GM12864 (cell line): ENCODE measurements at regions not wholly inside any gene's neighbourhood (a gene's known extent, or its start where the extent isn't known, plus 50 kb on each side); places are given as distances from the start of the nearest gene placed in this dataset.

Source experiments
- DNase-seq: peaks from one replicate; pipeline ENCODE4 v3.0.0-alpha.2; 2011; ENCODE audit warnings: low read depth
- H3K4me3 ChIP-seq: 2 replicates; pipeline ENCODE4 v1.5.1; 2011; ENCODE audit warnings: mild to moderate bottlenecking, low read depth, low read length, control low read depth
- CTCF ChIP-seq: IDR thresholded peaks from 2 replicates; pipeline ENCODE4 v1.5.1; 2011; ENCODE audit warnings: low read depth, mild to moderate bottlenecking, moderate library complexity, low read length, control low read depth, inconsistent platforms; ENCODE audit errors: missing control alignments

- DNase-seq, result no peak
- H3K4me3 ChIP-seq, result no peak overlapping the region
- TF ChIP-seq CTCF, result no peak
Observed at GRCh38 chr1:34686531-34686930, 68.3 kb upstream of the GJB5 start.

- TF ChIP-seq CTCF, result no peak
- no peak for DNase-seq
- H3K4me3 ChIP-seq, result no peak overlapping the region
Observed at GRCh38 chr1:34688006-34688741, 66.7 kb upstream of the GJB5 start.

- DNase-seq, result no peak
- H3K4me3 ChIP-seq, result no peak overlapping the region
- no peak for TF ChIP-seq CTCF
Observed at GRCh38 chr1:34690269-34690668, 64.6 kb upstream of the GJB5 start.

GRCh38 chr1:34693081-34693480 lies 61.8 kb upstream of the GJB5 start:
- DNase-seq, result no peak
- TF ChIP-seq CTCF, result no peak
- no peak overlapping the region for H3K4me3 ChIP-seq

GRCh38 chr1:34694383-34694782 lies 60.5 kb upstream of the GJB5 start:
- H3K4me3 ChIP-seq, result no peak overlapping the region
- no peak for DNase-seq
- no peak for TF ChIP-seq CTCF

GRCh38 chr1:34695580-34695979 lies 59.3 kb upstream of the GJB5 start:
- DNase-seq, result no peak
- H3K4me3 ChIP-seq, result no peak overlapping the region
- no peak for TF ChIP-seq CTCF

- TF ChIP-seq CTCF, result peak; percentile 31
- DNase-seq, result no peak
- H3K4me3 ChIP-seq, result no peak overlapping the region
Observed at GRCh38 chr1:34696230-34696629, 58.6 kb upstream of the GJB5 start.
